GM21526 (cell line): ENCODE measurements at regions not wholly inside any gene's neighbourhood (a gene's known extent, or its start where the extent isn't known, plus 50 kb on each side); places are given as distances from the start of the nearest gene placed in this dataset.
A peak's percentile ranks its signal among the peaks of the same experiment; 100 is the strongest.

Source experiments
- ATAC-seq: cut with Tn5 transposase; IDR thresholded peaks from one replicate; pipeline ENCODE4 v1.9.1; 2021; ENCODE audit warnings: moderate library complexity; ENCODE audit not compliant: unreplicated experiment, low FRiP score

- no peak for ATAC-seq
These were observed 197.0 kb downstream of the BMP7 start for GRCh38 chr20:57069442-57069841.

DNA sequence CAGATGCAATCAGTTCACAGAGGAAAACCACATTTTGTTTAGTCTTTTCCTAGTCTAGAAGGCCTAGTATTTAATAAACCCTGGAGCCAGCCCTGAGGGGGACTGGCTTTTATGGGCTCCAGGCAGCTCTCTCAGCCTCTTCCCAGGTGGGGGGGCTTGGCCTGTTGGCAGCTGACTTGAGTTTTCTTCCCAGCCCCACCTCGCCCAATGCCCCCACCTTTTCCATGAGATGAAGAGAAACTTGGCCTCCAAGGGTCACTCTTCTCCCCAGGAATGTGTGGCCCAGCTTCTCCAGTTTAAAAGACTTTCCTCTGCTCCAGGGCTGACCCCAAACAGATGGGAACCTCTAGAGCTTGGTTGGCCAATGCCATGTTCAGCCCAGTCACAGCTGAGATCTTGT is 196.1 kb downstream of the BMP7 start:
- ATAC-seq: no peak

DNA sequence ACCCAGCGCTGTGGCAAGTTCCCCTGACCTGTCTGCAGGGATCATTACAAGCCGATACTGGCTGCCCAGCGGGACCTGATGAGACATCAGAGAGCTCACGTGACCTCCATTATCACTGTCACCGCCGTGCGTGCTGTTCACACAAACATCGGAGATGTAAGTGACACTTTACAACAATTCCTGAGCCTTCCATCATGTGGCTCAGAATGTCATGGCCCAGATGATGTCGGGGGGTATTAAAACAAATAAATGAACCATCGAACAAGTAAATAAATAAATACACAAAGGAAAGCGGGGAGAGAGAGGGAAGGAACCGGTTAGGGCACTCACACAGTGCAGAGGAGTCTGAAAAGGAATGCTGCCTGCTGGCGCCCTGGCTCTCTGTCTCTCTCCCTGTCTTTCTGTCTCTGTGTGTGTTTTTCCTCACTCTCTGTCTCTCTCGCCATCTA is 195.1 kb downstream of the BMP7 start:
- no peak for ATAC-seq

DNA sequence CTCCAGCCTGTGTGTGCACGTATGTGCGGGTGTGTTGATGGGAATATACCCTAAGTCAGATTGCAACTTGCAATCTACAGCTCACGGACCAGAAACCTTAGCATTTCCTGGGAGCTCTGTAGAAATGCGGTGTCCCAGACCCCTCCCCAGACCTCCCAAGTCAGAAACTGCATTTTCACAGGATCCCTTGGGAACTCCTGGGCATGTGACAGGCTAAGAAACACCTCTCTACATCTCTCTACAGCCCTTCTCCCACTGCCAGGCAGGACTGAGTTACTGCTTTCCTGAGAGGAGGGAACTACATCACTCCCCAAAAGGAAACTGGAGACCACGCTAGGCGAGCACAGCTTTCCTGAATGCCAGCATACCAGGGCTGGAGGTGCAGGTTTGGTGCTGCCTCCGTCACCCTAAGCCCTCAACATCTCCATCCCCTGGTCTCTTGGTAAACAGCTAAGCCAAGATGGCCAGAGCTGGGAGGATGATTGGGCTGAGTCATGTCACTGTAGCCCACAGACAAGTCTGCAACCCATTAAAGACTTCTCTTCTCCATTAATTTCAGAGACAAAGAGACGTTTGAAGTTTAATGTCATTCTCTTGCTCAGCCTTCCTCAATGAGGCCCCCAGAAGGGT is 194.4 kb downstream of the BMP7 start:
- no peak for ATAC-seq

DNA sequence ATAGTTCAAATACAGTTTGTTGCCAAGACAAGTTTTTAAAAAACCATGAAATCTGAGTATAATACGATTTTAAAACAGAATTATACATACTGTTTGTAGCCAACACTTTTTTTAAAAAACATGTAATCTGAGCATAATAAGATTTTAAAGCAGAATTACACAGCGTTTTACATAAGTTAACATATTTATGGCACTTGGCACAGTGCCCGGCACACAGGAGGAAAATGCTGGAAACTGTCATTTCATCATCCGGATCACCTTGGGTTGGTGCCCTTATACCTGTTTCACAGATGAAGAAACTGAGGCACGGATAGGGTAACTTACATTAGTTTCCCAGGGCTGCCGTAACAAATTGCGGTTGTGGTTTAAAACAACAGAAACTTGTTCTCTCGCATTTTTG is 193.0 kb downstream of the BMP7 start:
- ATAC-seq: no peak

GRCh38 chr20:57074386-57074785 is 192.1 kb downstream of the BMP7 start:
- no peak for ATAC-seq

DNA sequence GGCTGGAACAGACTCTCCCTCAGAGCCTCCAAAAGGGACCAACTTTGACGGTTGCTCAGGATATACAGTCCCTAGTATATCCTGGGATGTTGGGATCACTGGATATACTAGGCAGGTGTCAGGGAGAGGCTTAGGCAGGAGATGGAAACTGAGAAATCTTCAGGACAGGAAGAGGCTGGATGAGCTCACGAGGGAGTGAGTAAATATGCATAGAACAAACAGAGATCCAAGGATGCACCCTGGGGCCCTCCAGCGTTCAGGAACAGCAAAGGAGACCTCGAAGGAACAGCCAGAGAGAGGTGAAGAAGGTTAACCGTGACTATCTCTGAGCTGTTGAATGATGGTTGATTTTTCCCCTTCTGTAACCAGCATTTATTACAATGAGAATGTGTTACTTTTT is 191.3 kb downstream of the BMP7 start:
- ATAC-seq: no peak

DNA sequence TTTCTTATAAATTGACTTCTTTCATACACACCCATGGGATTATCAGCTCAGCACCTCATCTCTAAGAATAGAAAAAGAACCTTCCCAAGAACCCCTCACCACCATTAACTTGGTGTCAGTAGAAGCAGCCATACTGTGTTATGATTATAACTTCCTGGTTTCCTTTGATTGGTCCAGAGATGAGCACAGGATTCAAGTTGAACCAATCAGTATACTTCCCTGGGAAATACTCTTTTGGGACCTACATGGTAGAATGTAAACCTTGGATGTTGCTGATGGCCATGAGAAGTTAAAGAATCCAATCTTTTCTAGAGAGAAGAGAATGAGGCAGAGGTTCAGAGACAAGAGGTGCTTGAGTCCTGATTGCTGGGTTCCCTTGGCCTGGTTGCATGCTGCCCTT is 190.8 kb downstream of the BMP7 start:
- no peak for ATAC-seq

GRCh38 chr20:57076152-57076652 is 190.2 kb downstream of the BMP7 start:
- no peak for ATAC-seq

DNA sequence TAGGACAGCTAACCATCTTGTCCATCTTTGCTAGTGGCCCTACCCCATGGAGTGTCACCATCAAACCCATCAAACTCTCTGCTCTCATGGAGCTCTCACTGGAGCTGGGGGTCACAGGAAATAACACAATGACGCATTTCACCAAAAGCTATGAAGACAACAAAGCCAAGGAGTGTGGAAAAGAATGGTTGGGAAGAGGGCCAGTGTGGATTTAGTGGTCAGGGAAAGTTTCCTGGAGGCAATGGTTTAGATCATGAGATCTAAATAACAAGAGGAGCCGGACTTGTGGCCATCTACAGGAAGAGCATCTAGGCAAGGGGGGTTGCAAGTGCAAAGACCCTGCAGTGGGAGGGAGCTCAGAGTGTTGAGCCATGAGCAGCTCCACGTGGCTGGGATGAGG is 189.5 kb downstream of the BMP7 start:
- ATAC-seq: no peak

DNA sequence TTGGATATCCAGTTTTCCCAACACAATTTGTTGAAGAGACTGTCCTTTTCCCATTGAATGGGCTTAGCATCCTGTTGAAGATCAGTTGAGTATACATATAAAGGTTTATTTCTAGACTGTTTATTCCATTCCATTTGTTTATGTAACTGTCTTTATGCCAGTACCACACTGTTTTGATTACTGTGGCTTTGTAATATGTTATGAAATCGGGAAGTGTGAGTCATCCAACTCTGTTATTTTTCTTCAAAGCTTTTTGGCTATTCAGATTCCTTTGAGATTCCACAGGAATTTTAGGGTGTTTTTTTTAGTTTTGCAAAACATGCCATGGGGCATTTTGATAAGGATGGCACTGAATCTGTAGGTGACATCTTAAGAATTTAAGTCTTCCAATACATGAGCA is 188.3 kb downstream of the BMP7 start:
- ATAC-seq: no peak

- ATAC-seq: no peak
These were observed 187.1 kb downstream of the BMP7 start for GRCh38 chr20:57079031-57080005.

DNA sequence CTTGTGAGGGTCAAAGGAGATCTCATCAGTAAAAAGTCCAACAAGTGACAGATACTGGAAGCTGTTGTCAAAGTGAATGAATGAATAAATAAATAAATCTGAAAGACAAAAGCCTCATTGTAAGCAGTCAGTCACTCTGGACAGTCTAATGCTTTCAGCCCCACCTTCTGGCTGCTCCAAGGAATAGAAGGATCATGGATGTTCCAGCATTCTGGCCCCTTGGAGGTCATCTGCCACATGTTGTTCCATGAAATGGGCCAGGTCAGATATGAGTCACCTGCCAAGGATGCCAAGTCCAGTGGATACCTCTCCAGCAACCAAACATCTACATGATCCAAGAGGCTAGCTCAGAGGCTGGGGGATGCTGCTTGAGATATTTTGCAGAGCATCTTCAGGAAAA is 185.6 kb downstream of the BMP7 start:
- ATAC-seq: no peak

DNA sequence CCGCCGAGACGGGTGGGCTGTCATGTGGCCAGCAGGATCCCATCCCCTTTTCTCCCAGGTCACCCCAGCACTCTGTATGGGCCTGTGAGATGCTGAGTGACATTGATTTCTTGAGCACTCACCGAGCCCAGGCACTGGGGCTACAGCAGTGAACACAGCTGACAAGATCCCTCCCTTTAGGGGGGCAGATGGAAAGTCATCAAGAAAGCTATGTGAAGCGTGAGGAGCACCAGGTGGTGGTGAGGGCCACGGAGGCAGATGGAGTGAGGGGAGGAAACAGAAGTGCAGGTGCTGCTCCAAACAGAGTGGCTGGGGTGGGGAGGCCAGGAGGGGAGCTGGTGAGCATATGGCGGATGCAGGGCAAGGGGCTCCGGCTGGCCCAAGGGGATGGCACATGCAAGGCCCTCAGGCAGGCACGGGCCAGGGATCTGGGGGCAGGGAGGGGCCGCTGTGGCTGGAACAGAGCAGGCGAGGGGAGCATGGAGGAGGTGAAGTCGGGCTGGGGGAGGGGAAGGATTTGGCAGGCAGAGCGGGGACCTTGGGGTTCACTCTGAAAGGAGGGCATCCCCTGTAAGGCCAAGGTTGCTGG is 184.0 kb downstream of the BMP7 start:
- no peak for ATAC-seq

DNA sequence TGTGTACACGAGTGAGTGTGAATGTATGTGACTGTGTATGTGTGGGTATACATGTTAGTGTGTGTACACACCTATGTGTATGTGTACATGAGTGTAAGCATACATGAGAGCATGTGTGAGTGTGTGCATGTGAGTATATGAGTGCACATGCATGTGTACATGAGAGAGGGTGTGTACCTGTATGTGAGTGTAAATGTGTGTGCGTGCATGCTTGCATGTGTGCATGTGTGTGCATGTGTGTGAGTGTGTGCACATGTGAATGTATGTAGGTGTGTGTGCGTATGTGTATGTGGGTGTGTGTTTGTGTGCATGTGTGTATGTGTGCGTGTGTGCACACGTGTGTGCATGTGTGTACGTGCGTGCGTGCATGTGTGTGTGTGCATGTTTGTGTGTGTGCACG is 183.4 kb downstream of the BMP7 start:
- no peak for ATAC-seq

GRCh38 chr20:57086066-57086465 is 180.4 kb downstream of the BMP7 start:
- ATAC-seq: no peak

DNA sequence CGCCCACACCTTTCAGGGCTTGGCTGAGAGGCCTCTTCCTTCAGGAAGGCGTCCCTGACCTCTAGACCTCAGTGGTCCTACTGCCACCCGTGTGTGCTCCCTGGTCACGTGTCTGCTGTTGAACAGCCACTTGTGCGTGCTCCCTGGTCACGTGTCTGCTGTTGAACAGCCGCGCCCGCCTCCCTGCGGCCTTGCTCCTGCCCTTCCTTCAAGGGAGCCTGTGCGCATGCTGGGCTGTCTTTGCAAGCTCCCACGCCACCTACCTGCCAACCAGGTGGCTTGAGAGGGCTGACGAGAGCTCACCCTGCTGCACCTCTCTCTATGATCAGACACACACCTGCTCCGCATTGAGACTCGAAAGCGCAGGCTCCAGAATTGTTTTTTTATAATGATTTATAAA is 179.3 kb downstream of the BMP7 start:
- ATAC-seq: no peak

GRCh38 chr20:57087705-57088104 is 178.7 kb downstream of the BMP7 start:
- no peak for ATAC-seq

DNA sequence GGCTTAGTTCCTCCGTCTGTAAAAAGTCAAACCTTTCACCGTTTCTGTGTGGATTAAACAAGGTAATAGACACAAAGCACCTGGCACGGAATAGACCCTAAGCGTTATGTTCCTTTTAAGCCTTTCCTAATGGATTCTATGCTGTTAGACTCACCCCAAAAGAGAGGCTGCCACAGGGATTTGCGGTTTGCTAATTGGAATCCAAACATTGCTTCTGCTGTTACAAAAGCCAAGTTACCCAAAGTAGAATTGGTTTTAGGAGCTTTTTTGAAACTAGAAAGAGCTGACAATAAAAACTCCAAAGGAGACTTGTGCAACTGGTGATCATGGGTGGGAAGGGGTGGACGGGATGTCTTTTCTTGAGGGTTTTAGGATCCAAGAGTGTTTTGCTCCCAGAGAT is 178.0 kb downstream of the BMP7 start:
- ATAC-seq: no peak

DNA sequence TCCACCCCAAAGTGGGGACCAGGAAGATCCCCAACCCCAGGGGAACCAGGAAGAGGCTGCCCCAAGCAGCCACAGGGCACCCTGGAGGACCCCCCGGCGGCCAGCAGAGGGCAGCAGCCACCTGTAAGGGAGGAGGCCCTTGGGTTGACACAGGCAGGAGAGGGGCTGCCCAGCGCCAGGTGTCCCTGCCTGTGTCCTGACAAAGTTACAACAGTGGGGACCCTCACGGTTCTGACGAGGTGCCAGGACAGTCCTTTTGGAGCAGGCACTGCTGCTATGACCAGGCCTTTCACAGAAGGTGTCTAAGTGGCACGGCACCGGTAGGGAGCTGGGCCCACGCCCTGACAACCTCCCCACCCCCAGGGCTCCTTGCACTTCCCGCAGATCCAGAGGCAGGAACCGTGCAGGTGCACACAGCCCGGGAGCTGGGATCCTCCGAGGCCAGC is 176.7 kb downstream of the BMP7 start:
- peak; percentile 70 for ATAC-seq
